ENCODE measurements at regions not wholly inside any gene's neighbourhood (a gene's known extent, or its start where the extent isn't known, plus 50 kb on each side); places are given as distances from the start of the nearest gene placed in this dataset.

- TF ChIP-seq EZH2 (IDR thresholded peaks at IDR 0.05) (no peak), POLR2AphosphoS5 (IDR thresholded peaks at IDR 0.05; ENCODE audit: borderline replicate concordance, low read depth, low read length) (no peak; the same call in 1 of the 2 replicates)
These were observed 152.6 kb downstream of the MFSD1 start for GRCh38 chr3:158954420-158954819.

All from SK-N-MC (cell line).